Mesendoderm (in vitro differentiated cells): ENCODE measurements at regions not wholly inside any gene's neighbourhood (a gene's known extent, or its start where the extent isn't known, plus 50 kb on each side); places are given as distances from the start of the nearest gene placed in this dataset.

Experiments
- DNase-seq: peaks from one replicate; pipeline ENCODE4 v3.0.0; 2013
- H2AK5ac ChIP-seq: 2 replicates; pipeline ENCODE4 v1.6.1; 2013; ENCODE audit warnings: low read length, inconsistent platforms
- H2BK120ac ChIP-seq: 2 replicates; pipeline ENCODE4 v1.6.1; 2013; ENCODE audit warnings: low read depth, mild to moderate bottlenecking, low read length, moderate library complexity, mixed read lengths
- H2BK15ac ChIP-seq: replicated peaks from 2 replicates; pipeline ENCODE4 v1.6.1; 2013; ENCODE audit warnings: low read depth, mild to moderate bottlenecking, moderate library complexity
- H2BK5ac ChIP-seq: 2 replicates; pipeline ENCODE4 v1.6.1; 2013; ENCODE audit warnings: low read length, inconsistent platforms
- H3K18ac ChIP-seq: 2 replicates; pipeline ENCODE4 v1.6.1; 2013; ENCODE audit warnings: mild to moderate bottlenecking, low read length, mixed read lengths
- H3K23ac ChIP-seq: one replicate; pipeline ENCODE4 v1.6.1; 2013; ENCODE audit warnings: low read length
- H3K27ac ChIP-seq: 2 replicates; pipeline ENCODE4 v1.5.1; 2013; ENCODE audit warnings: low read depth, mild to moderate bottlenecking, inconsistent platforms, low read length, moderate library complexity
- H3K27me3 ChIP-seq: 2 replicates; pipeline ENCODE4 v1.6.1; 2013; ENCODE audit warnings: low read length, control low read depth, mild to moderate bottlenecking, inconsistent platforms; ENCODE audit not compliant: insufficient read depth, poor library complexity
- H3K36me3 ChIP-seq: 2 replicates; pipeline ENCODE4 v1.6.1; 2013; ENCODE audit warnings: low read length, inconsistent platforms; ENCODE audit not compliant: control insufficient read depth, insufficient read depth
- H3K4ac ChIP-seq: one replicate; pipeline ENCODE4 v1.6.1; 2013; ENCODE audit warnings: low read depth, mild to moderate bottlenecking, low read length, moderate library complexity
- H3K4me1 ChIP-seq: 2 replicates; pipeline ENCODE4 v1.6.1; 2013; ENCODE audit warnings: low read depth, low read length, inconsistent platforms; ENCODE audit not compliant: control insufficient read depth
- H3K4me2 ChIP-seq: 2 replicates; pipeline ENCODE4 v1.6.1; 2013; ENCODE audit warnings: low read length
- H3K4me3 ChIP-seq: 2 replicates; pipeline ENCODE4 v1.5.1; 2013; ENCODE audit warnings: mild to moderate bottlenecking, low read length
- H3K56ac ChIP-seq: one replicate; pipeline ENCODE4 v1.6.1; 2013; ENCODE audit warnings: low read length
- H3K79me1 ChIP-seq: 2 replicates; pipeline ENCODE4 v1.6.1; 2013; ENCODE audit warnings: low read length, inconsistent platforms
- H3K79me2 ChIP-seq: 2 replicates; pipeline ENCODE4 v1.6.1; 2013; ENCODE audit warnings: mild to moderate bottlenecking, low read length; ENCODE audit not compliant: control insufficient read depth, insufficient read depth
- H3K9ac ChIP-seq: 2 replicates; pipeline ENCODE4 v1.6.1; 2013; ENCODE audit warnings: low read length, inconsistent platforms
- H4K5ac ChIP-seq: one replicate; pipeline ENCODE4 v1.6.1; 2013; ENCODE audit warnings: low read length
- H4K8ac ChIP-seq: one replicate; pipeline ENCODE4 v1.6.1; 2013; ENCODE audit warnings: low read depth, mild to moderate bottlenecking, control low read depth, low read length, moderate library complexity
- WGBS: extraction: QIAGEN DNeasy Blood & Tissue Kit; methylation state at CpG from one replicate; pipeline ENCODE4 v1.1.7; 2013; ENCODE audit warnings: low lambda C conversion rate, missing lambda C conversion rate; ENCODE audit not compliant: insufficient coverage; ENCODE audit errors: extremely low coverage; 5-methylcytosine and 5-hydroxymethylcytosine counted together

GRCh38 chr12:65660096-65660495 is 164.2 kb upstream of the HMGA2 start:
- peak; percentile 28 for DNase-seq
- H3K79me2 ChIP-seq = no peaks in the 10 kb centered on the region
- H3K23ac ChIP-seq = no peak overlapping the region
- no peak overlapping the region for H3K56ac ChIP-seq
- H2BK120ac ChIP-seq = no peak overlapping the region
- H3K18ac ChIP-seq = no peak overlapping the region
- H3K27ac ChIP-seq = no peak overlapping the region
- H3K9ac ChIP-seq = no peak overlapping the region
- H2AK5ac ChIP-seq = no peak overlapping the region
- no CpG with 5 or more reads among the region's 4 CpGs for WGBS
- H3K79me1 ChIP-seq = no peaks in the 10 kb centered on the region
- no peak overlapping the region for H4K5ac ChIP-seq
- H4K8ac ChIP-seq = no peak overlapping the region
- H3K27me3 ChIP-seq = no peaks in the 10 kb centered on the region
- no peak overlapping the region for H3K4me3 ChIP-seq
- H3K4me2 ChIP-seq = no peak overlapping the region
- no peak overlapping the region for H3K4ac ChIP-seq
- no peak overlapping the region for H2BK15ac ChIP-seq
- H3K36me3 ChIP-seq = no peaks in the 10 kb centered on the region
- no peak overlapping the region for H2BK5ac ChIP-seq
- H3K4me1 ChIP-seq = no peaks in the 10 kb centered on the region

DNA sequence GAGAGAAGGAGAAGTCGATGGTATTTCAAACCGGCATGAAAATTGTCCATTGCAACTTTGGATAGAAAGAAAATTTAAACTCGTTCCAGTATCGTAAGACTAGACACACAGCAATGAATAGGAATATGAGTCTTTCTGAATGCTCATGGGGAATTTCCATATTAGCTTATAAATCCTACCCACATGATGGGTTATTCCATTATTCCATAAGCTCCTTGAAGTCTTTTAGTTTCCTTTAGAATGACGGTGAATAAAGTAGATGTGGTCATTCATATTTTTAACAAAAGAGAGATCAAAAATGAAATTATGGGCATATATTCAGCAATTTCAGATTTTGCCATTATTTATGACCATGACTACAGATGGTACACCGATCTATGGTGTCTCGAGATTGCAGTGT is 163.4 kb upstream of the HMGA2 start:
- Histone ChIP-seq H3K9ac (no peak overlapping the region), H3K4me1 (no peaks in the 10 kb centered on the region), H3K4ac (no peak overlapping the region), H3K79me1 (no peaks in the 10 kb centered on the region), H2BK120ac (no peak overlapping the region), H3K27me3 (no peaks in the 10 kb centered on the region), H2AK5ac (no peak overlapping the region), H4K8ac (no peak overlapping the region), H2BK15ac (no peak overlapping the region), H3K36me3 (no peaks in the 10 kb centered on the region), H3K4me2 (no peak overlapping the region), H3K27ac (no peak overlapping the region), H3K56ac (no peak overlapping the region), H4K5ac (no peak overlapping the region), H2BK5ac (no peak overlapping the region), H3K4me3 (no peak overlapping the region), H3K23ac (no peak overlapping the region), H3K18ac (no peak overlapping the region), H3K79me2 (no peaks in the 10 kb centered on the region)
- WGBS = no CpG with 5 or more reads among the region's 7 CpGs
- no peak for DNase-seq

DNA sequence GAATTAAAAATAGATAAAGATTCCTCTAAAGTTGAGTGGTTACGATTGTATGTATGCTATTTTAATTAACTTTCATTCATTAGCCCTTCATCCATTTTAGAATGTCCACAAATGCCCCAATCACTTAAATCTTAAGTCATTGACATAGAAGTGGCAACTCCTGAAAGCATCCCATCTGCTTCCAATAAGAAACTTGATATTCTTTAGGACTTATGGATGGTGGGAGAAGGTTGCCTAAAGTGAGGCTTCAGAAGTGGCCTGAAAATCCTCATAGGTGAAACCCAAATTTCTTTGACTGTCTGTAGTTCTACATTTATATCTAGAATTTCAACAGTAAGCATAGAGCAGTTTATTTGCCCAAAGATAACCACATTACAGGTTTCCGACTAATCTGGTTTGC is 161.7 kb upstream of the HMGA2 start:
- Histone ChIP-seq H3K18ac (no peak overlapping the region), H3K79me2 (no peaks in the 10 kb centered on the region), H3K27ac (no peak overlapping the region), H3K36me3 (no peaks in the 10 kb centered on the region), H2BK120ac (no peak overlapping the region), H3K56ac (no peak overlapping the region), H3K9ac (no peak overlapping the region), H3K27me3 (no peaks in the 10 kb centered on the region), H2AK5ac (no peak overlapping the region), H2BK5ac (no peak overlapping the region), H2BK15ac (no peak overlapping the region), H3K4ac (no peak overlapping the region), H3K4me3 (no peak overlapping the region), H3K79me1 (no peaks in the 10 kb centered on the region), H3K23ac (no peak overlapping the region), H4K8ac (no peak overlapping the region), H3K4me1 (no peaks in the 10 kb centered on the region), H4K5ac (no peak overlapping the region), H3K4me2 (no peak overlapping the region)
- WGBS = no CpG with 5 or more reads among the region's 2 CpGs
- no peak for DNase-seq

GRCh38 chr12:65663097-65663496 is 161.2 kb upstream of the HMGA2 start:
- Histone ChIP-seq H2AK5ac (no peak overlapping the region), H3K4ac (no peak overlapping the region), H4K5ac (no peak overlapping the region), H2BK5ac (no peak overlapping the region), H3K79me1 (no peaks in the 10 kb centered on the region), H3K56ac (no peak overlapping the region), H3K79me2 (no peaks in the 10 kb centered on the region), H2BK120ac (no peak overlapping the region), H3K18ac (no peak overlapping the region), H3K9ac (no peak overlapping the region), H3K27me3 (no peaks in the 10 kb centered on the region), H4K8ac (no peak overlapping the region), H3K4me1 (peaks cover 3% of the 10 kb centered on the region), H3K4me3 (no peak overlapping the region), H3K27ac (no peak overlapping the region), H3K23ac (no peak overlapping the region), H3K36me3 (no peaks in the 10 kb centered on the region), H2BK15ac (no peak overlapping the region), H3K4me2 (no peak overlapping the region)
- no CpG with 5 or more reads among the region's 5 CpGs for WGBS
- DNase-seq = no peak

- Histone ChIP-seq H2BK120ac (no peak overlapping the region), H2BK5ac (no peak overlapping the region)
- DNase-seq = no peak
Observed at GRCh38 chr12:65663648-65664047, 160.6 kb upstream of the HMGA2 start.

DNA sequence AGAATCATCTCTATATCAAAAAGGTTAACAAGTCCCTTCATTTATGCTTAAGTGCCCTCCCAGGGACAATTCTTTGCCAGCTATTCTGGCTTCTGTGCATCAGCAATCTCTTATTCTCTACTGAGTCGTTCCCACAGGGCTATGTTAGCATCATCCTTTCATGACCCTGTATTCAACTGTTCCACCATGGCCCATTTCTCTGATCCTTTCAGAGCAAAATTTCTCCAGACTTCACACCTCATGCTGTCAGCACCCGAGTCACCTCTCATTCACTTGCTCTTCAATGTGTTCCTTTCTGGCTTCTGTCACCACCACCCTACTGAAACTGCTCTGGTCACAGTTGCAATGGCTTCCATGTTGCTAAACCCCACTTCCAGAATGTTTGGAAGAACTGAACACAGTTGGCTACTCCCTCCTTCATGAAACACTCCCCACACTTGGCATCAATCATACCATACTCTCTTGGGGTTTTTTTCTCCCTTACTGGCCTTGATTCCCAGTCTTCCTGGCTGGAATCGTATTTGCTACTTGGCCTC is 159.5 kb upstream of the HMGA2 start:
- H2BK5ac ChIP-seq = no peak overlapping the region
- no peaks in the 10 kb centered on the region for H3K79me1 ChIP-seq
- no peak overlapping the region for H3K4ac ChIP-seq
- no peak overlapping the region for H3K56ac ChIP-seq
- no peak overlapping the region for H3K27ac ChIP-seq
- no peaks in the 10 kb centered on the region for H3K27me3 ChIP-seq
- H4K8ac ChIP-seq = no peak overlapping the region
- H2BK120ac ChIP-seq = no peak overlapping the region
- no peaks in the 10 kb centered on the region for H3K79me2 ChIP-seq
- H3K36me3 ChIP-seq = no peaks in the 10 kb centered on the region
- no peak overlapping the region for H3K9ac ChIP-seq
- no peak overlapping the region for H3K23ac ChIP-seq
- H3K18ac ChIP-seq = no peak overlapping the region
- H2BK15ac ChIP-seq = no peak overlapping the region
- no CpG with 5 or more reads among the region's 3 CpGs for WGBS
- H3K4me3 ChIP-seq = no peak overlapping the region
- no peak for DNase-seq
- peaks cover 3% of the 10 kb centered on the region for H3K4me1 ChIP-seq
- H4K5ac ChIP-seq = no peak overlapping the region
- H2AK5ac ChIP-seq = no peak overlapping the region
- no peak overlapping the region for H3K4me2 ChIP-seq

More at GRCh38 chr12:65663648-65664047, 160.6 kb upstream of the HMGA2 start:
- Histone ChIP-seq H3K79me2 (no peaks in the 10 kb centered on the region), H3K56ac (no peak overlapping the region), H2BK15ac (no peak overlapping the region), H4K5ac (no peak overlapping the region), H4K8ac (no peak overlapping the region), H3K4me1 (peaks cover 3% of the 10 kb centered on the region), H3K4me2 (no peak overlapping the region), H3K18ac (no peak overlapping the region), H3K9ac (no peak overlapping the region), H3K27me3 (no peaks in the 10 kb centered on the region), H3K27ac (no peak overlapping the region), H3K79me1 (no peaks in the 10 kb centered on the region), H3K4ac (no peak overlapping the region), H2AK5ac (no peak overlapping the region), H3K23ac (no peak overlapping the region), H3K4me3 (no peak overlapping the region), H3K36me3 (no peaks in the 10 kb centered on the region)
- WGBS = 100% methylated on average over 1 of the region's 5 CpGs
